GM08714 (cell line): ENCODE measurements at regions not wholly inside any gene's neighbourhood (a gene's known extent, or its start where the extent isn't known, plus 50 kb on each side); places are given as distances from the start of the nearest gene placed in this dataset.

ENCODE experiments used
- H3K4me3 ChIP-seq: fragments of 200-500 bp; sonication (Bioruptor generic); 2 replicates; pipeline ENCODE4 v1.5.1; 2014; ENCODE audit warnings: mild to moderate bottlenecking, low read length, inconsistent platforms
- ZNF274 ChIP-seq: IDR thresholded peaks from 2 replicates; pipeline ENCODE4 v1.6.1; 2012; ENCODE audit warnings: mild to moderate bottlenecking, low read depth, low read length

GRCh38 chr9:13868336-13868735, 445.6 kb downstream of the NFIB start:
- no peak overlapping the region for H3K4me3 ChIP-seq
- no peak for TF ChIP-seq ZNF274

GRCh38 chr9:13865869-13866268, 448.1 kb downstream of the NFIB start:
- TF ChIP-seq ZNF274 = no peak
- H3K4me3 ChIP-seq = no peak overlapping the region

GRCh38 chr9:13863112-13863511, 450.8 kb downstream of the NFIB start:
- H3K4me3 ChIP-seq = no peak overlapping the region
- TF ChIP-seq ZNF274 = no peak

GRCh38 chr9:13862654-13863053, 451.3 kb downstream of the NFIB start:
- H3K4me3 ChIP-seq = no peak overlapping the region
- no peak for TF ChIP-seq ZNF274

- H3K4me3 ChIP-seq = no peak overlapping the region
- TF ChIP-seq ZNF274 = no peak
Measured at GRCh38 chr9:13860946-13861640, 452.8 kb downstream of the NFIB start.

- no peak overlapping the region for H3K4me3 ChIP-seq
- no peak for TF ChIP-seq ZNF274
Measured at GRCh38 chr9:13860019-13860418, 453.9 kb downstream of the NFIB start.

- no peak for TF ChIP-seq ZNF274
- H3K4me3 ChIP-seq = no peak overlapping the region
Measured at GRCh38 chr9:13857521-13857920, 456.4 kb downstream of the NFIB start.

- H3K4me3 ChIP-seq = no peak overlapping the region
- TF ChIP-seq ZNF274 = no peak
Measured at GRCh38 chr9:13847270-13847669, 466.7 kb downstream of the NFIB start.

- TF ChIP-seq ZNF274 = no peak
Measured at GRCh38 chr9:13845460-13845859, 468.5 kb downstream of the NFIB start.

GRCh38 chr9:13841746-13842462, 472.0 kb downstream of the NFIB start:
- no peak for TF ChIP-seq ZNF274
- H3K4me3 ChIP-seq = no peak overlapping the region

More at GRCh38 chr9:13845460-13845859, 468.5 kb downstream of the NFIB start:
- no peak overlapping the region for H3K4me3 ChIP-seq

GRCh38 chr9:13832446-13832845, 481.5 kb downstream of the NFIB start:
- no peak overlapping the region for H3K4me3 ChIP-seq
- TF ChIP-seq ZNF274 = no peak

GRCh38 chr9:13823026-13823425, 490.9 kb downstream of the NFIB start:
- TF ChIP-seq ZNF274 = no peak
- no peak overlapping the region for H3K4me3 ChIP-seq

GRCh38 chr9:13817754-13818278, 496.1 kb downstream of the NFIB start:
- H3K4me3 ChIP-seq = no peak overlapping the region
- no peak for TF ChIP-seq ZNF274

- TF ChIP-seq ZNF274 = no peak
- no peak overlapping the region for H3K4me3 ChIP-seq
Measured at GRCh38 chr9:13816837-13817236, 497.1 kb downstream of the NFIB start.
